GM23338 (cell line): ENCODE measurements at regions not wholly inside any gene's neighbourhood (a gene's known extent, or its start where the extent isn't known, plus 50 kb on each side); places are given as distances from the start of the nearest gene placed in this dataset.

Experiments used
- ATAC-seq: fragments of 200-7000 bp; cut with Tn5 transposase; 3 replicates; pipeline ENCODE4 v1.9.1; 2020
- DNase-seq: peaks from one replicate; pipeline ENCODE4 v3.0.0-alpha.2; 2015; ENCODE audit warnings: low spot score
- H2AFZ ChIP-seq: fragments of 200-600 bp; sonication (generic); 2 replicates; pipeline ENCODE4 v1.8.0; 2016; ENCODE audit warnings: antibody characterized with exemption, mild to moderate bottlenecking, moderate library complexity
- H3F3A ChIP-seq: fragments of 200-600 bp; sonication (generic); replicated peaks from 2 replicates; pipeline ENCODE4 v1.8.0; 2017; ENCODE audit warnings: antibody characterized with exemption, mixed run types, low read depth
- H3K27ac ChIP-seq: fragments of 200-600 bp; sonication (generic); 2 replicates; pipeline ENCODE4 v1.6.1; 2016; ENCODE audit warnings: low read depth
- H3K27me3 ChIP-seq: fragments of 200-600 bp; sonication (generic); 2 replicates; pipeline ENCODE4 v1.8.0; 2016; ENCODE audit warnings: mild to moderate bottlenecking, mixed run types, moderate library complexity; ENCODE audit not compliant: insufficient read depth
- H3K36me3 ChIP-seq: fragments of 200-600 bp; sonication (generic); 2 replicates; pipeline ENCODE4 v1.8.0; 2016; ENCODE audit warnings: mild to moderate bottlenecking; ENCODE audit not compliant: insufficient read depth
- H3K4me1 ChIP-seq: fragments of 200-600 bp; sonication (generic); 2 replicates; pipeline ENCODE4 v1.8.0; 2016; ENCODE audit warnings: mild to moderate bottlenecking, moderate library complexity; ENCODE audit not compliant: insufficient read depth
- H3K4me2 ChIP-seq: fragments of 200-600 bp; sonication (generic); 2 replicates; pipeline ENCODE4 v1.7.1; 2017; ENCODE audit warnings: mixed run types
- H3K4me3 ChIP-seq: fragments of 200-600 bp; sonication (generic); 2 replicates; pipeline ENCODE4 v1.6.1; 2016; ENCODE audit warnings: mixed run types
- H3K79me2 ChIP-seq: fragments of 200-600 bp; sonication (generic); replicated peaks from 2 replicates; pipeline ENCODE4 v1.8.0; 2017; ENCODE audit warnings: mild to moderate bottlenecking; ENCODE audit not compliant: insufficient read depth
- H3K9me2 ChIP-seq: fragments of 200-600 bp; sonication (generic); 2 replicates; pipeline ENCODE4 v1.8.0; 2017; ENCODE audit not compliant: insufficient read depth
- H4K20me1 ChIP-seq: fragments of 200-600 bp; sonication (generic); replicated peaks from 2 replicates; pipeline ENCODE4 v1.8.0; 2017; ENCODE audit warnings: mild to moderate bottlenecking; ENCODE audit not compliant: insufficient read depth
- H3K27ac Mint-ChIP-seq: 2 replicates; pipeline ENCODE4 v1.8.0; 2020; ENCODE audit warnings: inconsistent platforms, mild to moderate bottlenecking, moderate library complexity, mixed read lengths
- H3K27me3 Mint-ChIP-seq: 3 replicates; pipeline ENCODE4 v1.8.0; 2022; ENCODE audit warnings: low read depth, mild to moderate bottlenecking, moderate library complexity, mixed read lengths, inconsistent platforms; ENCODE audit not compliant: insufficient read depth, poor library complexity
- H3K36me3 Mint-ChIP-seq: 3 replicates; pipeline ENCODE4 v1.8.0; 2021; ENCODE audit warnings: low read depth, mild to moderate bottlenecking, inconsistent platforms, moderate library complexity, mixed read lengths
- H3K4me1 Mint-ChIP-seq: 3 replicates; pipeline ENCODE4 v1.8.0; 2020; ENCODE audit warnings: mild to moderate bottlenecking, inconsistent platforms, mixed read lengths
- H3K4me3 Mint-ChIP-seq: 3 replicates; pipeline ENCODE4 v1.8.0; 2021; ENCODE audit warnings: moderate library complexity, mild to moderate bottlenecking, inconsistent platforms, mixed read lengths
- H3K9me3 Mint-ChIP-seq: 3 replicates; pipeline ENCODE4 v1.8.0; 2020; ENCODE audit warnings: moderate library complexity, mild to moderate bottlenecking, inconsistent platforms, mixed read lengths
- JUNB ChIP-seq: IDR thresholded peaks from one replicate; pipeline ENCODE4 v1.6.1; 2016; ENCODE audit warnings: antibody characterized with exemption; ENCODE audit not compliant: unreplicated experiment
- POLR2AphosphoS5 ChIP-seq: IDR thresholded peaks from 2 replicates; pipeline ENCODE4 v1.6.1; 2016; ENCODE audit warnings: antibody characterized with exemption, low read depth
- ZNF114 ChIP-seq: fragments of 250-450 bp; sonication (Bioruptor Pico); IDR thresholded peaks from 2 replicates; pipeline ENCODE4 v1.5.0; 2020; ENCODE audit warnings: mild to moderate bottlenecking, moderate library complexity
- ZNF331 ChIP-seq: fragments of 250-450 bp; sonication (Bioruptor Pico); IDR thresholded peaks from 2 replicates; pipeline ENCODE4 v1.5.0; 2020; ENCODE audit warnings: low read depth, mild to moderate bottlenecking, moderate library complexity
- TF ChIP-seq, protein P1 (sequence below), 2 experiments: fragments of 200-600 bp in 1 of 2; sonication (generic) in 1 of 2; conservative IDR thresholded peaks; 2 replicates each; pipeline versions ENCODE4 v1.5.1 to v1.6.1; 2016 to 2017; ENCODE audit warnings: antibody characterized with exemption in 2 of 2, low read depth in 2 of 2, mild to moderate bottlenecking in 2 of 2, moderate library complexity in 1 of 2
- TF ChIP-seq, protein P2 (sequence below): fragments of 250-450 bp; sonication (Bioruptor Pico); IDR thresholded peaks from 2 replicates; pipeline ENCODE4 v1.5.0; 2020; ENCODE audit warnings: mild to moderate bottlenecking, moderate library complexity

DNA sequence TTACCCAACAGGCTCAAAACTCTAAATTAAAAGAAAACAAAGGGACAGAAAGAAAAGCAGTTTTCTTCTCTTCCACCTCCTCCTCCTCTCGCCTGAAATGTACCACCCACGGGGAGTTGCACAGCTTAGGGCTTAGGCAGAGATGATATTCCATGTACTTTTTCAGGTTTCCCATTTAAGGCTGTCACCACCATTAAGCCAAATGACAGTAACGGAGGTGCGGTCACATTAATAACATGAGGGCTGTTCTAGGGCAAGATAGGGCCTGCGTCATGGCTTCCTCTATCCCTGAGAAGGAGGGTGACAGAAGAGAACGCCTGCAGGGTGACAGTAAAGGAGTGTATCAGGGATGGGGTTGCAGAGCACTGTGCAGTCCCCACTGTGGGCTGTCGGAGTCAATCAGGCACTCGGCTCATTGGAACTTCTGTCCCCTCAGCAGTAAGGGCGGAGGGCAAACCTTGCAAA lies 51.7 kb upstream of the TJP1 start:
- Mint-ChIP-seq H3K27me3 (peaks cover 3% of the 10 kb centered on the region), H3K36me3 (no peaks in the 10 kb centered on the region), H3K4me3 (no peak overlapping the region; the same call in 2 of the 3 replicates), H3K27ac (no peak overlapping the region), H3K4me1 (peaks cover 14% of the 10 kb centered on the region), H3K9me3 (no peaks in the 10 kb centered on the region)
- H3K4me2 ChIP-seq: no peak overlapping the region
- no peak overlapping the region for H3K27ac ChIP-seq
- no peak for TF ChIP-seq JUNB
- no peak for TF ChIP-seq ZNF114 (CRISPR knock-in tag)
- TF ChIP-seq, protein P1, sequence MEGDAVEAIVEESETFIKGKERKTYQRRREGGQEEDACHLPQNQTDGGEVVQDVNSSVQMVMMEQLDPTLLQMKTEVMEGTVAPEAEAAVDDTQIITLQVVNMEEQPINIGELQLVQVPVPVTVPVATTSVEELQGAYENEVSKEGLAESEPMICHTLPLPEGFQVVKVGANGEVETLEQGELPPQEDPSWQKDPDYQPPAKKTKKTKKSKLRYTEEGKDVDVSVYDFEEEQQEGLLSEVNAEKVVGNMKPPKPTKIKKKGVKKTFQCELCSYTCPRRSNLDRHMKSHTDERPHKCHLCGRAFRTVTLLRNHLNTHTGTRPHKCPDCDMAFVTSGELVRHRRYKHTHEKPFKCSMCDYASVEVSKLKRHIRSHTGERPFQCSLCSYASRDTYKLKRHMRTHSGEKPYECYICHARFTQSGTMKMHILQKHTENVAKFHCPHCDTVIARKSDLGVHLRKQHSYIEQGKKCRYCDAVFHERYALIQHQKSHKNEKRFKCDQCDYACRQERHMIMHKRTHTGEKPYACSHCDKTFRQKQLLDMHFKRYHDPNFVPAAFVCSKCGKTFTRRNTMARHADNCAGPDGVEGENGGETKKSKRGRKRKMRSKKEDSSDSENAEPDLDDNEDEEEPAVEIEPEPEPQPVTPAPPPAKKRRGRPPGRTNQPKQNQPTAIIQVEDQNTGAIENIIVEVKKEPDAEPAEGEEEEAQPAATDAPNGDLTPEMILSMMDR (conservative IDR thresholded peaks at IDR 0.05; ENCODE audit: low read depth in 2 of 2): no peak
- TF ChIP-seq, protein P2, sequence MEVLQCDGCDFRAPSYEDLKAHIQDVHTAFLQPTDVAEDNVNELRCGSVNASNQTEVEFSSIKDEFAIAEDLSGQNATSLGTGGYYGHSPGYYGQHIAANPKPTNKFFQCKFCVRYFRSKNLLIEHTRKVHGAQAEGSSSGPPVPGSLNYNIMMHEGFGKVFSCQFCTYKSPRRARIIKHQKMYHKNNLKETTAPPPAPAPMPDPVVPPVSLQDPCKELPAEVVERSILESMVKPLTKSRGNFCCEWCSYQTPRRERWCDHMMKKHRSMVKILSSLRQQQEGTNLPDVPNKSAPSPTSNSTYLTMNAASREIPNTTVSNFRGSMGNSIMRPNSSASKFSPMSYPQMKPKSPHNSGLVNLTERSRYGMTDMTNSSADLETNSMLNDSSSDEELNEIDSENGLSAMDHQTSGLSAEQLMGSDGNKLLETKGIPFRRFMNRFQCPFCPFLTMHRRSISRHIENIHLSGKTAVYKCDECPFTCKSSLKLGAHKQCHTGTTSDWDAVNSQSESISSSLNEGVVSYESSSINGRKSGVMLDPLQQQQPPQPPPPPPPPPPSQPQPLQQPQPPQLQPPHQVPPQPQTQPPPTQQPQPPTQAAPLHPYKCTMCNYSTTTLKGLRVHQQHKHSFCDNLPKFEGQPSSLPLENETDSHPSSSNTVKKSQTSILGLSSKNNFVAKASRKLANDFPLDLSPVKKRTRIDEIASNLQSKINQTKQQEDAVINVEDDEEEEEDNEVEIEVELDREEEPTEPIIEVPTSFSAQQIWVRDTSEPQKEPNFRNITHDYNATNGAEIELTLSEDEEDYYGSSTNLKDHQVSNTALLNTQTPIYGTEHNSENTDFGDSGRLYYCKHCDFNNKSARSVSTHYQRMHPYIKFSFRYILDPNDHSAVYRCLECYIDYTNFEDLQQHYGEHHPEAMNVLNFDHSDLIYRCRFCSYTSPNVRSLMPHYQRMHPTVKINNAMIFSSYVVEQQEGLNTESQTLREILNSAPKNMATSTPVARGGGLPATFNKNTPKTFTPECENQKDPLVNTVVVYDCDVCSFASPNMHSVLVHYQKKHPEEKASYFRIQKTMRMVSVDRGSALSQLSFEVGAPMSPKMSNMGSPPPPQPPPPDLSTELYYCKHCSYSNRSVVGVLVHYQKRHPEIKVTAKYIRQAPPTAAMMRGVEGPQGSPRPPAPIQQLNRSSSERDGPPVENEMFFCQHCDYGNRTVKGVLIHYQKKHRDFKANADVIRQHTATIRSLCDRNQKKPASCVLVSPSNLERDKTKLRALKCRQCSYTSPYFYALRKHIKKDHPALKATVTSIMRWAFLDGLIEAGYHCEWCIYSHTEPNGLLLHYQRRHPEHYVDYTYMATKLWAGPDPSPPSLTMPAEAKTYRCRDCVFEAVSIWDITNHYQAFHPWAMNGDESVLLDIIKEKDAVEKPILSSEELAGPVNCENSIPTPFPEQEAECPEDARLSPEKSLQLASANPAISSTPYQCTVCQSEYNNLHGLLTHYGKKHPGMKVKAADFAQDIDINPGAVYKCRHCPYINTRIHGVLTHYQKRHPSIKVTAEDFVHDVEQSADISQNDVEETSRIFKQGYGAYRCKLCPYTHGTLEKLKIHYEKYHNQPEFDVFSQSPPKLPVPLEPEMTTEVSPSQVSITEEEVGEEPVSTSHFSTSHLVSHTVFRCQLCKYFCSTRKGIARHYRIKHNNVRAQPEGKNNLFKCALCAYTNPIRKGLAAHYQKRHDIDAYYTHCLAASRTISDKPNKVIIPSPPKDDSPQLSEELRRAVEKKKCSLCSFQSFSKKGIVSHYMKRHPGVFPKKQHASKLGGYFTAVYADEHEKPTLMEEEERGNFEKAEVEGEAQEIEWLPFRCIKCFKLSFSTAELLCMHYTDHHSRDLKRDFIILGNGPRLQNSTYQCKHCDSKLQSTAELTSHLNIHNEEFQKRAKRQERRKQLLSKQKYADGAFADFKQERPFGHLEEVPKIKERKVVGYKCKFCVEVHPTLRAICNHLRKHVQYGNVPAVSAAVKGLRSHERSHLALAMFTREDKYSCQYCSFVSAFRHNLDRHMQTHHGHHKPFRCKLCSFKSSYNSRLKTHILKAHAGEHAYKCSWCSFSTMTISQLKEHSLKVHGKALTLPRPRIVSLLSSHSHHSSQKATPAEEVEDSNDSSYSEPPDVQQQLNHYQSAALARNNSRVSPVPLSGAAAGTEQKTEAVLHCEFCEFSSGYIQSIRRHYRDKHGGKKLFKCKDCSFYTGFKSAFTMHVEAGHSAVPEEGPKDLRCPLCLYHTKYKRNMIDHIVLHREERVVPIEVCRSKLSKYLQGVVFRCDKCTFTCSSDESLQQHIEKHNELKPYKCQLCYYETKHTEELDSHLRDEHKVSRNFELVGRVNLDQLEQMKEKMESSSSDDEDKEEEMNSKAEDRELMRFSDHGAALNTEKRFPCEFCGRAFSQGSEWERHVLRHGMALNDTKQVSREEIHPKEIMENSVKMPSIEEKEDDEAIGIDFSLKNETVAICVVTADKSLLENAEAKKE (CRISPR knock-in tag): no peak
- no peak for TF ChIP-seq POLR2AphosphoS5
- no peak for TF ChIP-seq ZNF331 (CRISPR knock-in tag)
- DNase-seq (no peak), ATAC-seq (no peak)
- no peaks in the 10 kb centered on the region for H3F3A ChIP-seq
- H3K4me1 ChIP-seq: peaks cover 17% of the 10 kb centered on the region
- no peak overlapping the region for H3K4me3 ChIP-seq
- H3K9me2 ChIP-seq: no peaks in the 10 kb centered on the region
- no peaks in the 10 kb centered on the region for H3K79me2 ChIP-seq
- H4K20me1 ChIP-seq: no peaks in the 10 kb centered on the region
- 0 out of 2 replicates have a peak overlapping the region, but pooled peaks have one; percentile 28 for H2AFZ ChIP-seq
- no peaks in the 10 kb centered on the region for H3K27me3 ChIP-seq
- no peaks in the 10 kb centered on the region for H3K36me3 ChIP-seq
